ENCODE measurements at regions not wholly inside any gene's neighbourhood (a gene's known extent, or its start where the extent isn't known, plus 50 kb on each side); places are given as distances from the start of the nearest gene placed in this dataset.

- no peak overlapping the region for H4K8ac ChIP-seq (replicated peaks; ENCODE audit: insufficient read length, low read depth, low read length)
- no peak overlapping the region for H2AK5ac ChIP-seq (ENCODE audit: insufficient read length, low read length)
- Mint-ChIP-seq H3K27ac (no peak overlapping the region), H3K4me1 (peaks cover 5 to 7% of the 10 kb centered on the region in 2 experiments; a peak in 3 of 4 replicates), H3K9me3 (peaks cover 0 to 3% of the 10 kb centered on the region in 2 experiments; a peak in 1 of 5 replicates), H3K27me3 (ENCODE audit: low read depth) (no peaks in the 10 kb centered on the region), H3K4me3 (no peak overlapping the region), H3K36me3 (ENCODE audit: insufficient read depth in 1 of 3, low read depth in 3 of 3) (no peaks in the 10 kb centered on the region; a peak in 1 of 7 replicates)
- H3K79me2 ChIP-seq (ENCODE audit: insufficient read depth, low read length) = no peaks in the 10 kb centered on the region
- no peak for DNase-seq
- H3K4me1 ChIP-seq (ENCODE audit: insufficient read depth, low read length) = no peaks in the 10 kb centered on the region
- H3K79me1 ChIP-seq (ENCODE audit: insufficient read depth, low read depth, low read length, poor library complexity, severe bottlenecking) = no peaks in the 10 kb centered on the region
- H3K9me3 ChIP-seq (ENCODE audit: control insufficient read depth, low read depth, low read length) = no peaks in the 10 kb centered on the region
- no peak overlapping the region for H3K9ac ChIP-seq (ENCODE audit: extremely low read depth, insufficient read length, low read length)
- H3K4me2 ChIP-seq (ENCODE audit: insufficient read depth, insufficient read length, low read length) = no peak overlapping the region
- no peak overlapping the region for H3K27ac ChIP-seq (ENCODE audit: insufficient read length, low read depth, low read length)
- no peak overlapping the region for H4K91ac ChIP-seq (ENCODE audit: insufficient read length, low read depth, low read length)
- H2BK12ac ChIP-seq (ENCODE audit: insufficient read length, low read depth, low read length) = no peak overlapping the region
- no peak overlapping the region for H2BK120ac ChIP-seq (ENCODE audit: low read depth, low read length, poor library complexity, severe bottlenecking)
- no peak overlapping the region for H2BK5ac ChIP-seq (ENCODE audit: insufficient read length, low read length)
- no peak overlapping the region for H2BK20ac ChIP-seq (ENCODE audit: low read depth, low read length, poor library complexity, severe bottlenecking)
- H3K27me3 ChIP-seq (ENCODE audit: insufficient read depth, low read length) = no peaks in the 10 kb centered on the region
- no peak overlapping the region for H4K5ac ChIP-seq (ENCODE audit: insufficient read length, low read depth, low read length)
- no peak overlapping the region for H2BK15ac ChIP-seq (ENCODE audit: low read depth, low read length)
- no peak overlapping the region for H3T11ph ChIP-seq (ENCODE audit: low read length)
- no peak overlapping the region for H3K23ac ChIP-seq (ENCODE audit: insufficient read length, low read depth, low read length)
- no peak overlapping the region for H2AFZ ChIP-seq (ENCODE audit: low read length)
- no CpG with 5 or more reads among the region's 3 CpGs for WGBS (ENCODE audit: extremely low coverage, insufficient read length, low lambda C conversion rate)
- no peak overlapping the region for H3K14ac ChIP-seq (ENCODE audit: insufficient read depth, low read length)
- no peaks in the 10 kb centered on the region for H4K20me1 ChIP-seq (ENCODE audit: control insufficient read depth, insufficient read depth, insufficient read length)
- H3K4ac ChIP-seq (ENCODE audit: low read depth, low read length) = no peak overlapping the region
- no peaks in the 10 kb centered on the region for H3K23me2 ChIP-seq (ENCODE audit: insufficient read length, low read depth, low read length, poor library complexity, severe bottlenecking)
- TF ChIP-seq CTCF (conservative IDR thresholded peaks at IDR 0.05) = no peak
- no peak overlapping the region for H3K18ac ChIP-seq (ENCODE audit: insufficient read length, low read depth, low read length)
- no peak overlapping the region for H3K56ac ChIP-seq (ENCODE audit: insufficient read length, low read depth, low read length)
Observed at GRCh38 chr4:164239976-164240375, 514.0 kb upstream of the SMIM31 start.
